ENCODE measurements at regions not wholly inside any gene's neighbourhood (a gene's known extent, or its start where the extent isn't known, plus 50 kb on each side); places are given as distances from the start of the nearest gene placed in this dataset.

DNA sequence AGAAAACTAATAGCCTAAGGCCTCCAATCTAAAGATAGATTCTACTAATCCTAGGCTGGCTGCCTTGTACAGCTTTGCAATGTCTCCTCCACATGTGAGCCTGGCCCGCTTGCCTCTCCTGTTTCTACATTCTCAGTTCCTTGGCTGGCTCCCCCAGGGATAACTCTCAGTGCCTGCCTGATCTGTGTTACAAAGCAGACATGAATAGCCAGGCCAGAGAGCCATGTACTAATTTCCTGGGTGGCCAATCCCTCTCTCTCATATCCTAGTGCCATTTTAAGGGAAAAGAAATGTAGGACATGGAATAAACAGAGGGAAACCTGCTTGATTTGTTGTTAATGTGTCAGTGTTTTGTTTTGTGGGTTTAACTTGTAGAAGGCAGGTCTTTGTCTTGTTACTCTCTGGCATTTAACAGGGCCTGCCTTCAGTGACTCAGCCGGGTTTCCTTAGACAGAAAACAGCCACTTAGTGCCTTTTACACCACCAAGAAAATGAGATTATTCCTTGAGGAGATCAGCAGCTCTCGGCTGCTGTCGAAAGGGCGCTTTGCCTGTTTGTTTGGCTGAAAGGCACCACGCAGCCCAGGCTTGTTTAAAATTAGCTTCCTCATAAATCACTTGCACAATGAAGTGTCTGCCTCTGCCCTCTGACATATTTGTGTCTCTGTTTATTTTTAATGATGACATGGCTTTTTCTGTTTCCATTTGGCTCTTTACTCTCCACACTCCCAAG, 702.7 kb downstream of the MAFB start:
- Mint-ChIP-seq H3K36me3 (ENCODE audit: low read depth) (peaks cover 3% of the 10 kb centered on the region), H3K9me3 (ENCODE audit: low read depth) (peaks cover 11% of the 10 kb centered on the region), H3K4me1 (ENCODE audit: low read depth) (peaks cover 12% of the 10 kb centered on the region), H3K27me3 (ENCODE audit: low read depth) (no peaks in the 10 kb centered on the region), H3K4me3 (ENCODE audit: unreplicated experiment) (no peak overlapping the region), H3K27ac (ENCODE audit: unreplicated experiment) (peak overlapping the region; percentile 75)
- DNase-seq (ENCODE audit: low spot score): no peak
- TF ChIP-seq, protein P1, sequence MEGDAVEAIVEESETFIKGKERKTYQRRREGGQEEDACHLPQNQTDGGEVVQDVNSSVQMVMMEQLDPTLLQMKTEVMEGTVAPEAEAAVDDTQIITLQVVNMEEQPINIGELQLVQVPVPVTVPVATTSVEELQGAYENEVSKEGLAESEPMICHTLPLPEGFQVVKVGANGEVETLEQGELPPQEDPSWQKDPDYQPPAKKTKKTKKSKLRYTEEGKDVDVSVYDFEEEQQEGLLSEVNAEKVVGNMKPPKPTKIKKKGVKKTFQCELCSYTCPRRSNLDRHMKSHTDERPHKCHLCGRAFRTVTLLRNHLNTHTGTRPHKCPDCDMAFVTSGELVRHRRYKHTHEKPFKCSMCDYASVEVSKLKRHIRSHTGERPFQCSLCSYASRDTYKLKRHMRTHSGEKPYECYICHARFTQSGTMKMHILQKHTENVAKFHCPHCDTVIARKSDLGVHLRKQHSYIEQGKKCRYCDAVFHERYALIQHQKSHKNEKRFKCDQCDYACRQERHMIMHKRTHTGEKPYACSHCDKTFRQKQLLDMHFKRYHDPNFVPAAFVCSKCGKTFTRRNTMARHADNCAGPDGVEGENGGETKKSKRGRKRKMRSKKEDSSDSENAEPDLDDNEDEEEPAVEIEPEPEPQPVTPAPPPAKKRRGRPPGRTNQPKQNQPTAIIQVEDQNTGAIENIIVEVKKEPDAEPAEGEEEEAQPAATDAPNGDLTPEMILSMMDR (IDR thresholded peaks at IDR 0.05): no peak

DNA sequence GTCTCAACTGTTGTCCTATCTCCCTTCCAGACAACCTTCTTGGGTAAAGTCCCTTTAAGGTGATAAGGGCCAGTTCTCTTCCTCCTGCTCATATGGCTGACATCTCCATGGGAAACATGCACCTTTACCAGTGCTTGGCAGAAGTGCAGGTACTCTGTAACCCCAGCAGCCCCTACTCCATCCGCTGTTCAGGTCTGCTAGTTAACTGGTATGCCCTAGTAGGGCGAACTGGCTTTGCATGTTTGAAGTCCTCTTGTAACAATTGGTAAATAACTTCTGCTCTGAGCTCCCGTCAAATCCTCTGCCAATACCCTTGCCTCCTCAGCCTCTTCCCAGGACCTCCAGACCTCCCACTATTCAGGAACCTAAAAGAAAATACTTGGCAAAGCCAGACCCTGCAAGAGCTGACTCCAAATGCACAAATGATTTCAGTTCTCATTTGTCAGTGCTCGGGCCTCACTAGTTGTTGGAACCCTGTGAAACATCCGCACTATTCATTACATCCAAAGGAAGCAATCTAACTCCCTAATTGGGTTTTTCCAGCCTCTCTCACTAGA, 703.7 kb downstream of the MAFB start:
- no peaks in the 10 kb centered on the region for H3K27me3 Mint-ChIP-seq (ENCODE audit: low read depth)
- H3K36me3 Mint-ChIP-seq (ENCODE audit: low read depth): no peaks in the 10 kb centered on the region
- H3K27ac Mint-ChIP-seq (ENCODE audit: unreplicated experiment): no peak overlapping the region
- no peak for DNase-seq (ENCODE audit: low spot score)
- H3K4me1 Mint-ChIP-seq (ENCODE audit: low read depth): peaks cover 12% of the 10 kb centered on the region
- TF ChIP-seq, protein P1 (IDR thresholded peaks at IDR 0.05): no peak
- H3K9me3 Mint-ChIP-seq (ENCODE audit: low read depth): peaks cover 5% of the 10 kb centered on the region
- H3K4me3 Mint-ChIP-seq (ENCODE audit: unreplicated experiment): no peak overlapping the region

DNA sequence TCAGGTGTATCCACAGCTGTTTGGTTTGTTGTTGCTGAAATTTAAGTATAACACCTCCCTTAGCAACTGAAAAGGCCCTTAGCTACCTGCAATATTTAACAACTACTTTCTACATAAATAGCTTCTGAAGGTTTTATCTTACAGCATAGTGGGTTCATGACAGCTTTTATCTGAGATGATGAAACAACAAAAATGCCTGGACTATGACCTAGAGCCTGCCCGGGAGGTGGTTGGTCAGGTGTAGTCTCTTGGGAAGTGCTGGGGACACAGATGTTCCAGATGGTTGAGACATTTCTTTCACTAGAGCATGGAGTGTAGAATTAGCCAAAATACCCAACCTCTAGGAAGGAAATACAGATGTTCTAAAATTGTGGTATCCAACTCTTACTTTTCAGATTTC, 705.4 kb downstream of the MAFB start:
- TF ChIP-seq, protein P1 (IDR thresholded peaks at IDR 0.05): no peak
- peaks cover 12% of the 10 kb centered on the region for H3K4me1 Mint-ChIP-seq (ENCODE audit: low read depth)
- H3K4me3 Mint-ChIP-seq (ENCODE audit: unreplicated experiment): no peak overlapping the region
- no peaks in the 10 kb centered on the region for H3K36me3 Mint-ChIP-seq (ENCODE audit: low read depth)
- DNase-seq (ENCODE audit: low spot score): no peak
- H3K27ac Mint-ChIP-seq (ENCODE audit: unreplicated experiment): no peak overlapping the region
- H3K27me3 Mint-ChIP-seq (ENCODE audit: low read depth): no peaks in the 10 kb centered on the region
- no peaks in the 10 kb centered on the region for H3K9me3 Mint-ChIP-seq (ENCODE audit: low read depth)

DNA sequence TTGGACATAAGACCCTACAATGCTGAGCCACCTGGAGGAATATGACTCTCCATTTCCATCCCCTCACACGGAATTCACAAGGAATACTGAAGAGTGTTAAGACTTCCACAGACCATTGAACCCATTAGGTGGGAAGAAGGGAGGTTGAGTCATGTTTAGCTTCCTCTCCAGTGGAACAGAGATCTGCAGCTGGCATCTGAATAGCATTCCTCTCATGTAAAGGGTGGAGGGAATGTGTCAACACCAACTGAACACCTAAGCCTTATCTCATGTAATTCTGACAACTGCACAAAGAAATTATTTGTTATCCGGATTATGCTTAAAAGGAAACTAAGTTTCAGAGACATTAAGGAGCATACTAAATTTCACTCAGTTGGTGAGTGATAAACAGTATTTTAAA, 705.9 kb downstream of the MAFB start:
- Mint-ChIP-seq H3K4me1 (ENCODE audit: low read depth) (peaks cover 12% of the 10 kb centered on the region), H3K27ac (ENCODE audit: unreplicated experiment) (no peak overlapping the region), H3K9me3 (ENCODE audit: low read depth) (no peaks in the 10 kb centered on the region), H3K4me3 (ENCODE audit: unreplicated experiment) (no peak overlapping the region), H3K36me3 (ENCODE audit: low read depth) (no peaks in the 10 kb centered on the region), H3K27me3 (ENCODE audit: low read depth) (no peaks in the 10 kb centered on the region)
- TF ChIP-seq, protein P1 (IDR thresholded peaks at IDR 0.05): no peak
- DNase-seq (ENCODE audit: low spot score): no peak

DNA sequence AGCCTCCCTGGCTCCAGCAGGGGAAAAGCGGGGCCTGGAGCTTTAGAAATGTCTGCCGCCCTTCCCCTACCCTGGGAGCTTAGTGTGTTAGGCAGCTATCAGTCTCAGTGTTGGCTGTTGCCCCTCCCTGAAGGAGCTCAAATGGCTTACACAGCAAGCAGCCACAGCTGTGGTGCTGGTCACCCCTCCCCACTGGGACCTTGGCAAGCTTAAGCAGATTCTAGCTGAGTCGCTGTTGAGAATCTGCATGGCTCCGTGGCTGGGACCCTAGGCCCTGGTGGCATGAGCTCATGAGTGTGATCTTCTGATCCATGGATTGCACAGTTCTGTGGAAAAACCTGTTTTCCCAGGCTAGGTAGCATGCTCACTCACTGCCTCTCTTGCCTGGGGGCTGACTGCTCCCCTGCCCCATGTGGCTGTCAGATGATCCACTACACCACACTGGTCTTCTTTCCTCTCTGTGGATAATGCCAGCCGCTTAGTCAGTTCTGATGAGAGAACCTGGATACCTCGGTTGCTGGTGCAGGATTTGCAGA, 714.0 kb downstream of the MAFB start:
- TF ChIP-seq, protein P1 (IDR thresholded peaks at IDR 0.05): no peak
- DNase-seq (ENCODE audit: low spot score): no peak
- Mint-ChIP-seq H3K27me3 (ENCODE audit: low read depth) (no peaks in the 10 kb centered on the region), H3K36me3 (ENCODE audit: low read depth) (peaks cover 4% of the 10 kb centered on the region), H3K4me1 (ENCODE audit: low read depth) (no peaks in the 10 kb centered on the region), H3K27ac (ENCODE audit: unreplicated experiment) (no peak overlapping the region), H3K4me3 (ENCODE audit: unreplicated experiment) (no peak overlapping the region), H3K9me3 (ENCODE audit: low read depth) (peaks cover 24% of the 10 kb centered on the region)

Data from chondrocyte (in vitro differentiated cells).